OCI-LY1 (cell line): ENCODE measurements at regions not wholly inside any gene's neighbourhood (a gene's known extent, or its start where the extent isn't known, plus 50 kb on each side); places are given as distances from the start of the nearest gene placed in this dataset.

Experiments
- H2AFZ ChIP-seq: fragments of 200-600 bp; sonication (generic), shearing (Covaris generic); 2 replicates; pipeline ENCODE4 v1.6.0; 2014; ENCODE audit warnings: antibody characterized with exemption, mild to moderate bottlenecking, low read length
- H3F3A ChIP-seq: fragments of 200-600 bp; sonication (generic), shearing (Covaris generic); 2 replicates; pipeline ENCODE4 v1.6.0; 2014; ENCODE audit warnings: mild to moderate bottlenecking, antibody characterized with exemption, low read length, moderate library complexity; ENCODE audit not compliant: insufficient read depth
- H3K27ac ChIP-seq: fragments of 200-600 bp; sonication (generic); 2 replicates; pipeline ENCODE4 v1.5.1; 2014; ENCODE audit warnings: low read length, mixed run types, mild to moderate bottlenecking, low read depth; ENCODE audit not compliant: poor library complexity, severe bottlenecking
- H3K27me3 ChIP-seq: fragments of 200-600 bp; sonication (generic); 2 replicates; pipeline ENCODE4 v1.6.0; 2014; ENCODE audit warnings: antibody characterized with exemption, mild to moderate bottlenecking, low read length, moderate library complexity; ENCODE audit not compliant: insufficient read depth
- H3K36me3 ChIP-seq: fragments of 200-600 bp; sonication (generic); 2 replicates; pipeline ENCODE4 v1.6.1; 2014; ENCODE audit warnings: mild to moderate bottlenecking, antibody characterized with exemption, low read length, moderate library complexity, mixed read lengths; ENCODE audit not compliant: insufficient read depth
- H3K4me1 ChIP-seq: fragments of 200-600 bp; sonication (generic); 2 replicates; pipeline ENCODE4 v1.5.1; 2014; ENCODE audit warnings: mild to moderate bottlenecking, low read length, moderate library complexity; ENCODE audit not compliant: insufficient read depth, severe bottlenecking
- H3K4me2 ChIP-seq: fragments of 200-600 bp; sonication (generic), shearing (Covaris generic); 2 replicates; pipeline ENCODE4 v1.6.1; 2014; ENCODE audit warnings: low read length
- H3K4me3 ChIP-seq: fragments of 200-600 bp; sonication (generic); 2 replicates; pipeline ENCODE4 v1.5.1; 2014; ENCODE audit warnings: low read length, low read depth, mild to moderate bottlenecking, mixed read lengths; ENCODE audit not compliant: poor library complexity, severe bottlenecking
- H3K79me2 ChIP-seq: fragments of 200-600 bp; shearing (Covaris generic); 2 replicates; pipeline ENCODE4 v1.6.1; 2016; ENCODE audit warnings: mixed run types, low read length, mixed read lengths; ENCODE audit not compliant: insufficient read depth
- H3K9ac ChIP-seq: fragments of 200-600 bp; sonication (generic), shearing (Covaris generic); 2 replicates; pipeline ENCODE4 v1.6.1; 2014; ENCODE audit warnings: mild to moderate bottlenecking, low read length, mixed read lengths
- H3K9me2 ChIP-seq: fragments of 200-600 bp; sonication (generic), shearing (Covaris generic); 2 replicates; pipeline ENCODE4 v1.6.1; 2014; ENCODE audit warnings: low read depth, mild to moderate bottlenecking, low read length, mixed read lengths
- H3K9me3 ChIP-seq: fragments of 200-600 bp; shearing (Covaris generic); 2 replicates; pipeline ENCODE4 v1.6.1; 2014; ENCODE audit warnings: low read length, mixed read lengths
- H4K20me1 ChIP-seq: fragments of 200-600 bp; sonication (generic), shearing (Covaris generic); 2 replicates; pipeline ENCODE4 v1.6.0; 2016; ENCODE audit warnings: mild to moderate bottlenecking, low read length; ENCODE audit not compliant: insufficient read depth
- EZH2 ChIP-seq: fragments of 200-600 bp; sonication (generic), shearing (Covaris generic); IDR thresholded peaks from 2 replicates; pipeline ENCODE4 v1.8.0; 2017; ENCODE audit warnings: borderline replicate concordance, mixed run types, mild to moderate bottlenecking, antibody characterized with exemption, low read length, moderate library complexity, mixed read lengths
- TF ChIP-seq, protein P1 (sequence below): fragments of 200-600 bp; sonication (generic), shearing (Covaris generic); IDR thresholded peaks from 2 replicates; pipeline ENCODE4 v1.5.1; 2017; ENCODE audit warnings: mild to moderate bottlenecking, antibody characterized with exemption, low read length, moderate library complexity, mixed read lengths

DNA sequence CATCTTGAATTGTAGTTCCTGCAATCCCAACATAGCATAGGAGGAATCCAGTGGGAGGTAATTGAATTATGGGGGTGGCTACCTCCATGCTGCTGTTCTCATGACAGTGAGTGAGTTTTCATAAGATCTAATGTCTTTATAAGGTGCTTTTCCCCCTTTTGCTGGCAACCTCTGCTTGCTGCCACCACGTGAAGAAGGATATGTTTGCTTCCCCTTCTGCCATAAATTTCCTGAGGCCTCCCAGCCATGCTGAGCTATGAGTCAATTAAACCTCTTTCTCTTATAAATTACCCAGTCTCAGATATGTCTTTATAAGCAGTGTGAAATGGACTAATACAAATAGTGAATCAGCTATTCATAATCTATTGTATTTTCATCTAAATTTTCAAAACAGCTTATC lies 537.3 kb downstream of the EPHA3 start:
- Histone ChIP-seq H3K4me1 (no peaks in the 10 kb centered on the region), H3K79me2 (no peaks in the 10 kb centered on the region), H3K4me3 (no peak overlapping the region), H3K27ac (no peak overlapping the region), H3K9me3 (no peaks in the 10 kb centered on the region), H3K4me2 (no peak overlapping the region), H3K36me3 (no peaks in the 10 kb centered on the region), H3F3A (no peaks in the 10 kb centered on the region), H3K27me3 (no peaks in the 10 kb centered on the region), H2AFZ (no peak overlapping the region), H4K20me1 (no peaks in the 10 kb centered on the region), H3K9me2 (no peaks in the 10 kb centered on the region), H3K9ac (no peak overlapping the region)
- TF ChIP-seq, protein P1, sequence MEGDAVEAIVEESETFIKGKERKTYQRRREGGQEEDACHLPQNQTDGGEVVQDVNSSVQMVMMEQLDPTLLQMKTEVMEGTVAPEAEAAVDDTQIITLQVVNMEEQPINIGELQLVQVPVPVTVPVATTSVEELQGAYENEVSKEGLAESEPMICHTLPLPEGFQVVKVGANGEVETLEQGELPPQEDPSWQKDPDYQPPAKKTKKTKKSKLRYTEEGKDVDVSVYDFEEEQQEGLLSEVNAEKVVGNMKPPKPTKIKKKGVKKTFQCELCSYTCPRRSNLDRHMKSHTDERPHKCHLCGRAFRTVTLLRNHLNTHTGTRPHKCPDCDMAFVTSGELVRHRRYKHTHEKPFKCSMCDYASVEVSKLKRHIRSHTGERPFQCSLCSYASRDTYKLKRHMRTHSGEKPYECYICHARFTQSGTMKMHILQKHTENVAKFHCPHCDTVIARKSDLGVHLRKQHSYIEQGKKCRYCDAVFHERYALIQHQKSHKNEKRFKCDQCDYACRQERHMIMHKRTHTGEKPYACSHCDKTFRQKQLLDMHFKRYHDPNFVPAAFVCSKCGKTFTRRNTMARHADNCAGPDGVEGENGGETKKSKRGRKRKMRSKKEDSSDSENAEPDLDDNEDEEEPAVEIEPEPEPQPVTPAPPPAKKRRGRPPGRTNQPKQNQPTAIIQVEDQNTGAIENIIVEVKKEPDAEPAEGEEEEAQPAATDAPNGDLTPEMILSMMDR, result no peak
- TF ChIP-seq EZH2, result no peak

DNA sequence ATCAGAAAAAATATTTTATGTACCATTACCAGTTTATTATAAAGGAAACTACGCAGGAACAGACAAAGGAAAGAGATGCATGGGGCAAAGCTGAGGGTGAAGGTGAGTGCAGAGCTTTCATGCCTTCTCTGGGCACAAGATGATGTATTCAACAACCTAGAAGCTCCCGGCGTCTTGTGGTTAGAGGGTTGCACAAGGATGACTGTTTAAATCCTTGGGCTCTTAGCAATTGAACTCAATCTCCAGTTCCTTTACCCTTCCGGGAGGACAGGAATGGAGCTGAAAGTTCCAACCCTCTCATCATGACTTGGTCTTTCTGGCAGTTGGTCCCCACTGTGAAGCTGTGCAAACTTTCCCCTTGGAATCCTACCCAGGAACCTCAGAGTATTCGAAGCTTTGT lies 542.0 kb downstream of the EPHA3 start:
- Histone ChIP-seq H3K9ac (no peak overlapping the region), H3K4me2 (no peak overlapping the region), H4K20me1 (no peaks in the 10 kb centered on the region), H3F3A (no peaks in the 10 kb centered on the region), H3K4me1 (no peaks in the 10 kb centered on the region), H3K4me3 (no peak overlapping the region), H3K9me2 (no peaks in the 10 kb centered on the region), H3K36me3 (no peaks in the 10 kb centered on the region), H3K9me3 (no peaks in the 10 kb centered on the region), H3K27ac (no peak overlapping the region), H3K79me2 (no peaks in the 10 kb centered on the region), H3K27me3 (no peaks in the 10 kb centered on the region), H2AFZ (no peak overlapping the region)
- TF ChIP-seq, protein P1, result no peak
- TF ChIP-seq EZH2, result no peak

GRCh38 chr3:89654031-89654430 lies 546.6 kb downstream of the EPHA3 start:
- no peaks in the 10 kb centered on the region for H3K9me3 ChIP-seq
- no peaks in the 10 kb centered on the region for H4K20me1 ChIP-seq
- H3K36me3 ChIP-seq, result no peaks in the 10 kb centered on the region
- H3K79me2 ChIP-seq, result no peaks in the 10 kb centered on the region
- no peak for TF ChIP-seq EZH2
- TF ChIP-seq, protein P1, result no peak
- no peak overlapping the region for H3K27ac ChIP-seq
- no peaks in the 10 kb centered on the region for H3K9me2 ChIP-seq
- no peak overlapping the region for H2AFZ ChIP-seq
- no peak overlapping the region for H3K9ac ChIP-seq
- H3K4me1 ChIP-seq, result no peaks in the 10 kb centered on the region
- H3K27me3 ChIP-seq, result no peaks in the 10 kb centered on the region
- H3F3A ChIP-seq, result no peaks in the 10 kb centered on the region
- no peak overlapping the region for H3K4me3 ChIP-seq
- H3K4me2 ChIP-seq, result no peak overlapping the region
